ENCODE measurements at regions not wholly inside any gene's neighbourhood (a gene's known extent, or its start where the extent isn't known, plus 50 kb on each side); places are given as distances from the start of the nearest gene placed in this dataset.
"Not testable (repeated sequence)": the region's sequence is repeated elsewhere in the genome, so short reads cannot be mapped to it uniquely, and the experiment has no call there.

- Histone ChIP-seq H3K9ac (ENCODE audit: low read length) (no peak overlapping the region), H3K27ac (ENCODE audit: low read length) (no peak overlapping the region), H3K4me1 (ENCODE audit: low read length) (no peaks in the 10 kb centered on the region), H3K4me3 (ENCODE audit: low read length) (no peak overlapping the region), H3K4me2 (ENCODE audit: low read depth, low read length) (no peak overlapping the region), H3K36me3 (replicated peaks; ENCODE audit: insufficient read depth, low read length) (no peaks in the 10 kb centered on the region), H3K79me2 (ENCODE audit: low read length) (no peaks in the 10 kb centered on the region), H3F3A (ENCODE audit: insufficient read depth, low read length) (no peaks in the 10 kb centered on the region), H2AFZ (ENCODE audit: low read length) (no peak overlapping the region), H3K9me3 (replicated peaks; ENCODE audit: insufficient read depth, low read length) (no peaks in the 10 kb centered on the region), H4K20me1 (ENCODE audit: insufficient read depth, low read length) (no peaks in the 10 kb centered on the region), H3K9me2 (replicated peaks; ENCODE audit: insufficient read depth, low read length) (no peaks in the 10 kb centered on the region), H3K27me3 (replicated peaks; ENCODE audit: insufficient read depth, low read length) (no peaks in the 10 kb centered on the region)
- no peak for TF ChIP-seq EZH2phosphoT487 (IDR thresholded peaks at IDR 0.05; ENCODE audit: low read length)
- TF ChIP-seq CTCF (IDR thresholded peaks at IDR 0.05; ENCODE audit: low read length) = no peak
- no peak for TF ChIP-seq EZH2 (optimal IDR thresholded peaks at IDR 0.05; ENCODE audit: low read depth, low read length)
- DNase-seq = no peak
These were observed 154.1 kb downstream of the SH3BP4 start for GRCh38 chr2:235105821-235106359.

- Histone ChIP-seq H3K9ac (ENCODE audit: low read length) (no peak overlapping the region), H3K36me3 (replicated peaks; ENCODE audit: insufficient read depth, low read length) (no peaks in the 10 kb centered on the region), H3K4me2 (ENCODE audit: low read depth, low read length) (no peak overlapping the region), H3K4me1 (ENCODE audit: low read length) (no peaks in the 10 kb centered on the region), H4K20me1 (ENCODE audit: insufficient read depth, low read length) (no peaks in the 10 kb centered on the region), H3K79me2 (ENCODE audit: low read length) (no peaks in the 10 kb centered on the region), H3K27me3 (replicated peaks; ENCODE audit: insufficient read depth, low read length) (no peaks in the 10 kb centered on the region), H3K9me2 (replicated peaks; ENCODE audit: insufficient read depth, low read length) (no peaks in the 10 kb centered on the region), H3K9me3 (replicated peaks; ENCODE audit: insufficient read depth, low read length) (no peaks in the 10 kb centered on the region), H3F3A (ENCODE audit: insufficient read depth, low read length) (no peaks in the 10 kb centered on the region), H2AFZ (ENCODE audit: low read length) (no peak overlapping the region), H3K27ac (ENCODE audit: low read length) (no peak overlapping the region), H3K4me3 (ENCODE audit: low read length) (no peak overlapping the region)
- peak; percentile 55 for DNase-seq
- peak; percentile 55 for TF ChIP-seq CTCF (IDR thresholded peaks at IDR 0.05; ENCODE audit: low read length)
- TF ChIP-seq EZH2 (optimal IDR thresholded peaks at IDR 0.05; ENCODE audit: low read depth, low read length) = no peak
These were observed 155.2 kb downstream of the SH3BP4 start for GRCh38 chr2:235106874-235107639.

- no peaks in the 10 kb centered on the region for H4K20me1 ChIP-seq (ENCODE audit: insufficient read depth, low read length)
- H3K79me2 ChIP-seq (ENCODE audit: low read length) = no peaks in the 10 kb centered on the region
- no peaks in the 10 kb centered on the region for H3K36me3 ChIP-seq (replicated peaks; ENCODE audit: insufficient read depth, low read length)
- DNase-seq = no peak
- H3K9ac ChIP-seq (ENCODE audit: low read length) = no peak overlapping the region
- no peak overlapping the region for H3K27ac ChIP-seq (ENCODE audit: low read length)
- H3F3A ChIP-seq (ENCODE audit: insufficient read depth, low read length) = no peaks in the 10 kb centered on the region
- H3K4me1 ChIP-seq (ENCODE audit: low read length) = no peaks in the 10 kb centered on the region
- no peaks in the 10 kb centered on the region for H3K9me2 ChIP-seq (replicated peaks; ENCODE audit: insufficient read depth, low read length)
- H3K4me3 ChIP-seq (ENCODE audit: low read length) = no peak overlapping the region
- H3K9me3 ChIP-seq (replicated peaks; ENCODE audit: insufficient read depth, low read length) = no peaks in the 10 kb centered on the region
- no peaks in the 10 kb centered on the region for H3K27me3 ChIP-seq (replicated peaks; ENCODE audit: insufficient read depth, low read length)
- H3K4me2 ChIP-seq (ENCODE audit: low read depth, low read length) = no peak overlapping the region
- no peak for TF ChIP-seq EZH2 (optimal IDR thresholded peaks at IDR 0.05; ENCODE audit: low read depth, low read length)
- no peak for TF ChIP-seq EZH2phosphoT487 (IDR thresholded peaks at IDR 0.05; ENCODE audit: low read length)
- TF ChIP-seq CTCF (IDR thresholded peaks at IDR 0.05; ENCODE audit: low read length) = no peak
- H2AFZ ChIP-seq (ENCODE audit: low read length) = no peak overlapping the region
These were observed 155.8 kb downstream of the SH3BP4 start for GRCh38 chr2:235107640-235107951.

GRCh38 chr2:235109561-235109960 lies 157.7 kb downstream of the SH3BP4 start:
- H3F3A ChIP-seq (ENCODE audit: insufficient read depth, low read length); H3K79me2 ChIP-seq (ENCODE audit: low read length); H3K27me3 ChIP-seq (replicated peaks; ENCODE audit: insufficient read depth, low read length); H3K4me2 ChIP-seq (ENCODE audit: low read depth, low read length); H2AFZ ChIP-seq (ENCODE audit: low read length); H3K4me1 ChIP-seq (ENCODE audit: low read length); H4K20me1 ChIP-seq (ENCODE audit: insufficient read depth, low read length); H3K9ac ChIP-seq (ENCODE audit: low read length); H3K36me3 ChIP-seq (replicated peaks; ENCODE audit: insufficient read depth, low read length); DNase-seq; H3K9me2 ChIP-seq (replicated peaks; ENCODE audit: insufficient read depth, low read length); H3K4me3 ChIP-seq (ENCODE audit: low read length); H3K27ac ChIP-seq (ENCODE audit: low read length); H3K9me3 ChIP-seq (replicated peaks; ENCODE audit: insufficient read depth, low read length): not testable (repeated sequence)

All from MM.1S (cell line).